Stimulated activated CD8-positive, alpha-beta memory T cell treated with anti-CD3 and anti-CD28 coated beads, Interleukin-15, amount 100 ng/mL, for 4 hours (primary cell): ENCODE measurements at regions not wholly inside any gene's neighbourhood (a gene's known extent, or its start where the extent isn't known, plus 50 kb on each side); places are given as distances from the start of the nearest gene placed in this dataset.

Experiments used
- DNase-seq, 2 donors: peaks; one replicate each; pipeline ENCODE4 v3.0.0-alpha.2; 2020; ENCODE audit warnings: low read depth in 2 of 2

DNA sequence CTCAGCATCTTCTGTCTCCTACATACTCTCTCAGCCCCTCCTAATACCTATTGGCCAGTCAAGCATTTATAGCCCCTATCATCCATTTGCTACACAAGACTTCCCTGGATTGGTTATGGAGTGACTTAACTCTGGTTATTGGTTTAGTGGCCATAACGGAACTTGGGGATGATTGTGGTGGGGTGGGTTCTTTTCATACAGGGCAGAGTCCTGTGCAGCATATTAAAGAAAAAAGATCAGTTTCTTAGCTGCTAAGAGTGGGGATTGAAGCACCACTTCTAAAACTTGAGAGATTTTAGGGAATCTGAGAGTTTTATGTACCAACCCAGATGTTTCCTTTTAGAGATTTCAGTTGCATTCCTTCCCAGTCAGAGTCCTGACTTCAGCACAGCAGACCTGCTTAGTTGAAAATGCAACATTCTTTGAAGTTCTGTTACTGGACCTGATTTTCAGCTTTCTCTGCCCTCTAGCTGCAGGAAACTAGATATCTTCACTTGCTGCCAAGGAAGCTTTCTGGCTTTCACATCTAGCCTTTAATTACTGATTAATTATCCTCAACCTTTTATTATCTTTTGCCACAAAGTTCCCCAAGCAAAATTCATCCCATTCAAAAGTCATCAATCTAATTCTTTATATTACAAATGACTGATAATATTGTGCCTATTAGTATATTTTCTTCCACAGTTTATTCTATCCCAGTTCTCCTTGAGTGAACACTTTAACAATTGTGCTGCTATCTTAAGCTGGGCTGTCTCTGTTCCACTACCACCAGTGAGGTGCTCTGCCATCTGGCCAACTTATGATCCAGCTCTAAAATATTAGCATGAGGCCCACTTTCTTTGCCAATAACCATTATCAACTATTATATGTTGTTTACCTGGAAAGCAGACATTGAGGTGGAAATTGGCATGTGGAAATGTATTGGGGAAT, 906.0 kb upstream of the ALCAM start:
- DNase-seq = no peak

- no peak for DNase-seq
Measured at GRCh38 chr3:104461431-104461830, 905.3 kb upstream of the ALCAM start.

DNA sequence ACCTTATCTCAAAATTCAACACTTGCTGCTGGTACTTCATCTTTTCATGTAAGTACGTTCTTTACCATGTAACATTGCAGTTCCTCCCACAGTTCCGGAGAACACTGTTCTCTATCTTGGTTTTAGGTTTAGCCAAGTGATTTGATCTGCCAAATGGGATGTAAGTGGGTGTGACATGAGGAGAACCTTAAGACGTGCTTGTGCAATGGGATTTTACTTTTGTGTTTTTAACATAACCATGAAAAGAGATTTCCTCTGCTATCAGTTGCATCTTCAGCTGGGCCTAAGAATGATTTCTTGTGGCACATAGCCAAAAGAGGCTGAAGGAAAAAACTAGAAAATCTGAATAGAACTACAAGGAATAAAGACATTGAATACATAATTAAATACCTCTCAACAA, 894.5 kb upstream of the ALCAM start:
- DNase-seq = no peak

DNA sequence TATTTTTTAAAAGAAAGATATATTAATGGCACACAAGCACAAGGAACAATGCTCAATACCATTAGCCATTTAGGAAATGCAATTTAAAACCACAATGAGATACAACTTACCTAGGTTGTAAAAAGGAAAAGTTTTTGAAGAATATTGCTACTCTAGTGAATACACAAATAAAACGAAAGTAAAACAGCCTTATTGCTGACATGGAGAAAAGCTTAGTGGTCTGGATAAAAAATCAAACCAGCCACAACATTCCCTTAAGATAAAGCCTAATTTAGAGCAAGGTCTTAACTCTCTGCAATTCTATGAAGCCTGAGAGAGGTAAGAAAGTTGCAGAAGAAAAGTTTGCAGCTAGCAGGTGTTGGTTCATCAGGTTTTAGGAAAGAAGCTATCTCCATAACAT, 892.7 kb upstream of the ALCAM start:
- no peak for DNase-seq

GRCh38 chr3:104503022-104503421, 863.7 kb upstream of the ALCAM start:
- no peak for DNase-seq

- no peak for DNase-seq
Measured at GRCh38 chr3:104510131-104510849, 856.4 kb upstream of the ALCAM start.

DNA sequence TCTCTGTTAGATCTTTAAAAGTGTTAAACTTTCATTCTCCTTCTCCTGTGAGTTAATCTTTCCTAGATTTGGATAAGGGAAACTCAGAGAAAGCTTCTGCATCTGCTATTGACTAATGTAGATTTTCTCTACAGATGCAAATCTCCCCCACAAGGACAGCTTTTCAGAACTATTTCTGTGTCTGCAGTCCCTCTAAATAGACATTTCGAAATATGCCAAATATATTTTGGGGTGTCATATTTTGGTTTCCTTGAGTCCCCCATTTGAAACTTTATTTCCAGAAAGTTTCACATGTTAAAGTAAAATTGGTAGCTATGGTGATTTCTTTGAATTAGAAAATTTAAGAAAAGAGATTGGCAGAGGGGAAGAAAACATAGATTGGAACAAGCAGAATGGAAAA, 852.3 kb upstream of the ALCAM start:
- no peak for DNase-seq

- DNase-seq = no peak
Measured at GRCh38 chr3:104514776-104515175, 851.9 kb upstream of the ALCAM start.

DNA sequence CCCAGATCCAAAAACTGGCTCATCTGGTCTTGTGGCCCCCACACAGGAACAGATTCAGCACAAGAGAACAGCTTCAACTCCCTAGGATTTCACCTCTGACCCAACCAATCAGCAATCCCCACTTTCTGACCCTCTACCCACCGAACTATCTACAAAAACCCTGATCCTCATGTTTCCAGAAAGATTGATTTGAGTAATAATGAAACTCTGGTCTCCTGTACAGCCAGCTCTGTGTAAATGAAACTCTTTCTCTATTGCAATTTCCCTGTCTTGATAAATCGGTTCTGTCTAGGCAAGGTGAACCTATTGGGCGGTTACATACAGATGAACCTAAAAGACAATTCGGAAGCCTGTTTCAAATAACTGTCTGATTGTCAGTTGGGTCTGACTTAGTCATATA, 847.6 kb upstream of the ALCAM start:
- DNase-seq = no peak

DNA sequence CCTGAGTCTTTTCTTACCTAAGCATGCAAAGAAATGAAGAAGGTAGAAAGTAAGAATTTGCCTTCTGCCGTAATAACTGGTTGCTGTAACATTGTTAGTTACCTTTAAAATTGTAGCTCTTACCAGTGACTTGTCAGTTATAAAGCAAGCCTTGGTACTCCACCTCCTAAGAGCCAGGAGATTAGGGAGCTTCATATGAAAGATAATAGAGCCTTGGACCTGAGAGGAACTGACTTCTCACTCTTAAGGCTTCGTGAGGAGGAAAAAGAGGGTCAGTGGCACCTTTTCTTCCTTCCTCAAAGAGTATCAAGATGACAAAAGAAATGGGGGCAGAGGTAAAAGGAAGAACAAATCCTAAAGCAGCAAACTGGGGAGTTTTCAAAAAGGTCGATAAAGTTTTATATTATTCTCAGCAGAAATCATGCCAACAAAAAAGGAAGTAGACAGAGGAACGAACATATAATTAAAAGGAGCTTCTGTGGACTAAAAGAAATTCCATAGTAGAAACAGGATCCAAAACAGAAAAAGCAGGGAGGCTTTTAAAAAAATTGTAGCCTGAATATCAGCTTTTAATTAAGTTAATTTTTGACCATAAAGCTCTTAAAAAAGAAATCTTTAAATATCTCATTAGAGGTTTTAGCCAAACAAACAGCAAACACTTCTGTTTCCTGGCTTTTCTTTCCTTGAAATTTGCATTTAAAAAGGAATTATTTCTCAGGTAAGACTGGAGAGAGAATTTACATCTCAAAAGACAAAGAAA, 847.1 kb upstream of the ALCAM start:
- DNase-seq = no peak

- DNase-seq = no peak
Measured at GRCh38 chr3:104520228-104520655, 846.5 kb upstream of the ALCAM start.

GRCh38 chr3:104521606-104522336, 844.9 kb upstream of the ALCAM start:
- no peak for DNase-seq

DNA sequence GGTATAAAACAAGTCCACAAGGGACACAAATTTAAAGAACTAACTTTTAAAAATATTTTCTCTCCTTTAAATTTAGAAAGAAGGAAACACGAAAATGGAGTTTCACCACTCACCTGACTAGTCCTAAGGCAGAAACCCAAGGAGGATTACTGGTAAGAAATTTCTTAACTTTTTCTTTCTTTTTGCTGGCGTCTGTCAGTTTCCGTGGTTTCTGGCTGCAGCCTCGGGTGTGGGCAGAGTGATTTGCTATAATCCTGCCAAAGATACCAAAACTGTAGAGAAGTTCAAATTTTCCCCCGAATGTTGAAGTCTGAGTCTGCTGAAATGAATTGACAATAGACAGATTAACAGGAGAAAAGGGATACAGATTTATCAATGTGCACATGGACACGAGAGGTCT, 843.6 kb upstream of the ALCAM start:
- DNase-seq = no peak

GRCh38 chr3:104526901-104527401, 839.8 kb upstream of the ALCAM start:
- no peak for DNase-seq

GRCh38 chr3:104530934-104531333, 835.8 kb upstream of the ALCAM start:
- no peak for DNase-seq

DNA sequence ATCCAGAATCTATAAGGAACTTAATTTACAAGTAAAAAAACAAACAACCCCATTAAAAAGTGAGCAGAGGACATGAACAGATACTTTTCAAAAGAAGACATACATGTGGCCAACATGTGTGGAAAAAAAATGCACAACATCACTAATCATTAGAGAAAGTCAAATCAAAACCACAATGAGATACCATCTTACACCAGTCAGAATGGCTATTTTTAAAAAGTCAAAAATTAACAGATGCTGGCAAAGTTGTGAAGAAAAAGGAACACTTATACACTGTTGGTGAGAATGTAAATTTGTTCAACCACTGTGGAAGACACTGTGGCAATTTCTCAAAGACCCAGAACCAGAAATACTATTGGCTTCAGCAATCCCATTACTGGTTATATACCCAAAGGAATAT, 830.0 kb upstream of the ALCAM start:
- DNase-seq = no peak

DNA sequence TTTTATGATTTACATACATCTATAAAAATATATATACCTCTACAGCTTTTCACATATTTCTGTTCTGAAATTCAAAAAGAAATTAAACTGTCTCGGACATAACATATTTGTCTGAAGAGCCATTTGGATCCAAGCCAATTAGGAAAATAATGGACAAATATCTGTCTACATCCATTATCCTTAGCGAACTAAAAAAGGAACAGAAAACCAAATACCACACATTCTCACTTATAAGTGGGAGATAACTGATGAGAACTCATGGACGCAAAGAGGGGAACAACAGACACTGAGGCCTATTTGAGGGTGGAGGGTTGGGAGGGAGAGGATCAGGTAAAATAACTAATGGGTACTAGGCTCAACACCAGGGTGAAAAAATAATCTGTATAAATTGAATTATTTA, 829.4 kb upstream of the ALCAM start:
- no peak for DNase-seq

DNA sequence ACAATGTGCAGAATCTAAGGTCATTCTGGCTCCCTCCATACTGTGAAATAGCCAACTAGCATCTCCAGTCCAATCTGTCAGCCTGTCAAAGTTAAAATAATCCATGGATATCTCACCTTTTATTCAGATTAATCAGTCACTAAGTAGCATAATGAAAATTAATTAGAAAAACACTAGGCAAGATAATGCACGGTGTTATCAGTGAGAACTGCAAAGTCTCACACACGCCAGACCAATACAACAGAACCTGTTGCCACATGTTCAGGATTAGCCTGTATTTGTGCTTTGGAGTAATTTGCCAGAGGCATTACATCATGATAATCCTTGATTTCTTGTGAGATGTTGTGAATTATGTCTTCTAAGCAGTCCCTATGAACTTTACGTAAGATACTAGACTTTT, 820.4 kb upstream of the ALCAM start:
- DNase-seq = no peak

GRCh38 chr3:104547031-104547430, 819.7 kb upstream of the ALCAM start:
- no peak for DNase-seq

DNA sequence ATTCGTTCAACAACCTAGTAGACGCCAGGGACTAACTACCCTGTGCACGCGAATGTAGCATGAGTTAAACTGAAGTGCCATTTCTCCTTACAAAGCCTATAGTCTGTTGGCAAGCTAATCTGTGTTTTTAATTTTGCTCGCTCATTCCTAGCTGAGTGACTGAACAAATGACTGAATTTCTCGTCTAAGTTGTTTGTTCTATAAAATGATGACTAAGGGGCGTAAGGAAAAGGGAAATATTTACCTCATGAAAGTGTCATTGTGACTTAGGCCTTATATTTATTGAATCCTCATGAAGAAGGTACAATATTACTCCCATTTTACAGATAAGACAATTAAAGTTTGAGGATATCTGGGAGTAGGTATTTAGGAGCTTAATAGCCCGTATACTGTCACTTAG, 818.3 kb upstream of the ALCAM start:
- no peak for DNase-seq

GRCh38 chr3:104549099-104549714, 817.5 kb upstream of the ALCAM start:
- no peak for DNase-seq
